ENCODE measurements at regions not wholly inside any gene's neighbourhood (a gene's known extent, or its start where the extent isn't known, plus 50 kb on each side); places are given as distances from the start of the nearest gene placed in this dataset.
"Not testable (repeated sequence)": the region's sequence is repeated elsewhere in the genome, so short reads cannot be mapped to it uniquely, and the experiment has no call there.

DNA sequence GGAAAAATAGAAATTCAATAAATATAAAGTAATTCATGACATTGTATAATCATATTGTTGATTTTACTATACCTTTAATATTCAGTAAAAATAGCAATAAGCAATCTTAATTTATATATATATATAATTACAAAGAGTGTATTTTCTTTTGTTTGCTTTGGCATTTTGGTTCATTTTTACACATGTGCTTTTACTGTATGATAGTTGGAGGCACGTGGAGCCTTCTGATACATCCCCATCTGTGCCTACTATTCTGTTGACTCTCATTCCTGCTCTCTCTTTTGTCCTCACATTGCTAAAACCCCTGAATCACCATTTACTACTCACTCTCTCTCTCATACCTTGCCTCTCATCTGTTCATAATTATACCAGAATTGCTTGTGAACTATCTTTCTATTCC, 106.4 kb upstream of the NDST4 start:
- DNase-seq (ENCODE audit: low read depth), result no peak

DNA sequence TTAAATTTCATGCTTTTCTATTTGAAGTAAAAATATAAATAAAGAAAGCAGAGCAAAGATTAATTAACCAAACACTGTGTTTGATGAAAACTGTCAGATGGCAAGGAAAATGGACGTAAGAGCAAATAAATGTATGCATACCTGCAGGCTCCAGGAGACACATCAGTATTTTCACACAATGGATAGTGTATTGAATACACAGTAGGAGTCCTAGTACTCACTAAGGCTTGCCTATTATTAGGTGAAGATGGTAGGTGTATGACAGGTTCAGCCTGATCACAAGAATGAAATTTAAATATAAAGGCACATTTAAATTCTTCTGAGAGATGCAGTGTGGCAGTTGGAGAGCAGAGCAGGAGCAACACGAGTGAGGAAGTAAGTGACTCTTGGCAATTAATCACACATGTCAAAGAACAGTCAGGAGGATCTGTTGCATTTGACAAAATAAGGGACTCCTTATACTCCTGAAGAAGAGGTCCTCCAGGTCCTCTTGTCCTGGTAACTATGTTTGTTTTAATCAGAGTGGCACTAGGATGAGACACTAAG, 106.0 kb upstream of the NDST4 start:
- DNase-seq (ENCODE audit: low read depth), result no peak

DNA sequence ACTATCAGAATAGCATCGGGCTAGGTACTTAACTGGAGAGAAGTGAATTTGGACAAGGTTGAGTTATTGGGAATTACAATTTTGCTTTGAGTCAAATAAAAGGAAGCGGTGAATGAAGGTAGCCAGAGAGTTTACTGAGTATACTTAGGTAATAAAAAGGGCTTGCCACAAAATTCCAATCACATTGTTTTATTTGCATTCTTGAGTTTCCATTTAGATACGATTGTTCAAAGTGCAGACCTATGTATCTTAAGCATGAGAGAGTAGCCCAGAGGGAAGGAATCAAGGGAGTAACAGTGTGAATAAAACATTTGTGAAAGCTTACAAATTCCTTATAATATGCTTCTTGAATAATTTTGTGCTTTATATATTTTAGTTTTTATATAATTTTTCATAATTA, 102.5 kb upstream of the NDST4 start:
- DNase-seq (ENCODE audit: low read depth), result no peak

DNA sequence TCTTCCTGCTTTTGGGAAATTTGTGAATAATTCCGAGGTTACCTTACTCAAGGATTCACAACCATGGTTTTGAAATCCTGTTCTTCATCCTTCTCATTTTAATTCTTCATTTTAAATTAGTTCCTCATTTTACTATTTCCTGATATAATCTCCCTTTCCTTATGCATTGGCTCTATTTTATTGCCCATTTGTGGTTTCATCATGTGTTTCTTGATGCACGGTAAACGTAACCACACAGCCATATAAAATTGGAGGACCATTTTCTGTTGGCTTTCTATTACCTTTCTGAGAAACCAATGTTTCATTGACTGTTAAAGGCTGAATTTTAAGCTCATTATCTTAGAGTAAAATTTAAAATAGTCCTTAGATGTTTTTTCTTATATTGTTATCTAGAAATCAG, 100.3 kb upstream of the NDST4 start:
- DNase-seq (ENCODE audit: low read depth), result no peak

DNA sequence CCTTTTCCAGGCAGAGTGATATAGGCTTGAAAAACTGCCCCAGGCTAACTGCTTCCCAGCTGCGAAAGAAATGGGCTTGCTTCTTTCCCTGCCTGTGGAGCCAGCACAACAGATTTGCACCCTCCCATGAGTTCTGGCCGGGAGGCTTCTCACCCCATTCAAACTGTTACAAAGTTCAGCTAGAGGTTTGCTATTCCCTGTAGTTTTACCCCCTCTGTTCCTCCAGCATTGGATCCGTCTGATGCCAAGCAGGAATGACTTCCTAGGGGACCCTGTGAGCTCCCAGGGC, 87.6 kb upstream of the NDST4 start:
- DNase-seq (ENCODE audit: low read depth), result no peak

DNA sequence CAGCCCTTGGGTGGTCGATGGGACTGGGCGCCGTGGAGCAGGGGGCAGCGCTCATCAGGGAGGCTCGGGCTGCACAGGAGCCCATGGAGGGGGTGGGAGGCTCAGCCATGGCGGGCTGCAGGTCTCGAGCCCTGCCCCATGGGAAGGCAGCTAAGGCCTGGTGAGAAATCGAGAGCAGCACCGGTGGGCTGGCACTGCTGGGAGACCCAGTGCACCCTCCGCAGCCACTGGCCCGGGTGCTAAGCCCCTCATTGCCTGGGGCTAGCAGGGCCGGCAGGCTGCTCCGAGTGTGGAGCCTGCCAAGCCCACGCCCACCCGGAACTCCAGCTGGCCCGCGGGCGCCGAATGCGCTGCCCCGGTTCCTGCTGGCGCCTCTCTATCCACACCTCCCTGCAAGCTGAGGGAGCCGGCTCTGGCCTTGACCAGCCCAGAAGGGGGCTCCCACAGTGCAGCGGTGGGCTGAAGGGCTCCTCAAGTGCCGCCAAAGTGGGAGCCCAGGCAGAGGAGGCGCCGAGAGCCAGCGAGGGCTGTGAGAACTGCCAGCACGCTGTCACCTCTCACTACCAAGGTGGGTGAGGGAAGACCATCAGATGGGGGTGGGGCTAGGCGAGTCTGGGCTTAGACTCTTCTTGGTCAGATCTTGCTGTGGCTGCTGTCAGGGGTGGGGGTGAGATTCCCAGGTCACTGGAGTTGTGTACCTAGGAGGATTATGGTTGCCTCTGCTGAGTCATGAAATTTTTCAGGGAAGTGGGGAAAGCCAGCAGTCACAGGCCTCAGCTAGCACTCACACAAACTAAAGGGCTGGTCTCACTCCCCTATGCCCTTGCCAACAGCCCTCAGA, 87.0 kb upstream of the NDST4 start:
- DNase-seq (ENCODE audit: low read depth), result not testable (repeated sequence)

DNA sequence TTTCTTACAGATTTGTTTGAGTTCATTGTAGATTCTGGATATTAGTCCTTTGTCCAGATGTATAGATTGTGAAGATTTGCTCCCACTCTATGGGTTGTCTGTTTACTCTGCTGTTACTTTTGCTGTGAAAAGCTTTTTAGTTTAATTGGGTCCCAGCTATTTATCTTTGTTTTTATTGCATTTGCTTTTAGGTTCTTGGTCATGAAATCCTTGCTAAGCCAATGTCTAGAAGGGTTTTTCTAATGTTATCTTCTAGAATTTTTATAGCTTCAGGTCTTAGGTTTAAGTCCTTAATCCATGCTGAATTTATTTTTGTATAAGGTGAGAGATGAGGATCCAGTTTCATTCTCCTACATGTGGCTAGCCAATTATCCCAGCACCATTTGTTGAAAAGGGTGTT, 81.2 kb upstream of the NDST4 start:
- DNase-seq (ENCODE audit: low read depth), result not testable (repeated sequence)

DNA sequence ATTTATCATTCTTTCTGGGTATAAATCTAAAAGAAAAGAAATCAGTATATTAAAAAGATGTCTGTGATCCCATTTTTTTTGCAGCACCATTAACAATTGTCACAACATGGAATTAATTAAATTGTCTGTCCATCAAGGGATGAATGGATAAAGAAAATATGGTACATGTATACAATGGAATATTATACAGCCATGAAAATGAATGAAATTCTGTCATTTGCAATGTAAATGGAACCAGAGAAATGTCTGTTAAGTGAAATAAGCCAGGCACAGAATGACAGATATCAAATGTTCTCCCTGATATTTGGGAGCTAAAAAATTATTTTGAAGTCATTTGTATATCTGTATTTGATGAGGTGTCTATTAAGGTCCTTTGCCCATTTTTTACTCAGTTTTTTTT, 77.1 kb upstream of the NDST4 start:
- no peak for DNase-seq (ENCODE audit: low read depth)

DNA sequence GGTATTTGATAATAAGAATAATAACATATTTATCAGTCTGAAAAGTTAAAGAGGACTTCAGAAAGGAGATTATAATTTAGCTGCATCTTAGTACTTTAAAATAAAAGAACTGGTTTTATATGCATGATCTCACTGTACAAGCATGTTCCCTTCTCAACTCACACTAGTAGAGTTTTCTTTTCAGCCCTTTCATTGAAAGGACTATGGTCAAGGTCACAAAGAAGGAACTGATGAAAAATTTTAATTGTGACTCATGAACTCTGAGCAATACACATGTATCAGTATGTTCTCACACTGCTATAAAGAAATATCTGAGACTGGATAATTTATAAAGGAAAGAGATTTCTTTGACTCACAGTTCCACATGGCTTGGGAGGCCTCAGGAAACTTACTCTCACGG, 73.7 kb upstream of the NDST4 start:
- DNase-seq (ENCODE audit: low read depth), result no peak

DNA sequence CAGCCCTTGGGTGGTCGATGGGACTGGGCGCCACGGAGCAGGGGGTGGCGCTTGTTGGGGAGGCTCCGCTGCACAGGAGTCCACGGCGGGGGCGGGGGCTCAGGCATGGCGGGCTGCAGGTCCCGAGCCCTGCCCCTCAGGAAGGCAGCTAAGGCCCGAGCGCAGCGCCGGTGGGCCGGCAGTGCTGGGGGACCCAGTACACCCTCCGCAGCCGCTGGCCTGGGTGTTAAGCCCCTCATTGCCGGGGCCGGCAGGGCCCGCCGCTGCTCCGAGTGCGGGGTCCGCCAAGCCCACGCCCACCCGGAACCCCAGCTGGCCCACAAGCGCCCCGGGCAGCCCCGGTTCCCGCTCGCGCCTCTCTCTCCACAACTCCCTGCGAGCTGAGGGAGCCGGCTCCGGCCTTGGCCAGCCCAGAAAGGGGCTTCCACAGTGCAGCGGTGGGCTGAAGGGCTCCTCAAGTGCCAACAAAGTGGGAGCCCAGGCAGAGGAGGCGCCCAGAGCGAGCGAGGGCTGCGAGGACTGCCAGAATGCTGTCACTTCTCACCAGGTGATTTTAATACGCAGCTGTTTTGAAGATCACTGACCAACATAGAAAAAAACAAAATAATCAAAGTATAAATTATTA, 66.1 kb upstream of the NDST4 start:
- not testable (repeated sequence) for DNase-seq (ENCODE audit: low read depth)

DNA sequence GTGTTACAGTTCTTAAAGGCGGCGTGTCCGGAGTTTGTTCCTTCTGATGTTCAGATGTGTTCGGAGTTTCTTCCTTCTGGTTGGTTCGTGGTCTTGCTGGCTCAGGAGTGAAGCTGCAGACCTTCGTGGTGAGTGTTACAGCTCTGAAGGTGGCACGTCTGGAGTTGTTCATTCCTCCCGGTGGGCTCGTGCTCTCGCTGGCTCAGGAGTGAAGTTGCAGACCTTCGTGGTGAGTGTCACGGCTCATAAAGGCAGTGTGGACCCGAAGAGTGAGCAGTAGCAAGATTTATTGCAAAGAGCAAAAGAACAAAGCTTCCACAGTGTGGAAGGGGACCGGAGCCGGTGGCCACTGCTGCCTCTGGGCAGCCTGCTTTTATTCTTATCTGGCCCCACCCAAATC, 65.3 kb upstream of the NDST4 start:
- not testable (repeated sequence) for DNase-seq (ENCODE audit: low read depth)

DNA sequence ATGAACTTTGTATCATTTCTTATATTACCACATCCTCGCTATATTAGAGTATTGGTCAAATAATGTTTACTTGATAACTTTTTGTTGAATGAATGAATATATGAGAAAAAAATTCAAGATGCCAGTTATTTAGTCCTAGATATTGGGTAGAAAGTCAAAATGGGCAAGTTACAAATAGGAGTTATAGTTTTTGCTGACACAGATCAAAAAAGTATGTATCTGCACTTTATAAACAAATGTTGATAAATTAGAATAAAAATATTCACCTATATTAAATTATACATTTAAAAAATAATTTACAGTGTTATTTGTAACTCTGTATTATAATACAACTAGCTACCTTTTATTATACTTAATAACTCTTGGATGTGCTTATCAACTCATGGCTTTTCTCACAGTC, 57.8 kb upstream of the NDST4 start:
- DNase-seq (ENCODE audit: low read depth), result no peak

DNA sequence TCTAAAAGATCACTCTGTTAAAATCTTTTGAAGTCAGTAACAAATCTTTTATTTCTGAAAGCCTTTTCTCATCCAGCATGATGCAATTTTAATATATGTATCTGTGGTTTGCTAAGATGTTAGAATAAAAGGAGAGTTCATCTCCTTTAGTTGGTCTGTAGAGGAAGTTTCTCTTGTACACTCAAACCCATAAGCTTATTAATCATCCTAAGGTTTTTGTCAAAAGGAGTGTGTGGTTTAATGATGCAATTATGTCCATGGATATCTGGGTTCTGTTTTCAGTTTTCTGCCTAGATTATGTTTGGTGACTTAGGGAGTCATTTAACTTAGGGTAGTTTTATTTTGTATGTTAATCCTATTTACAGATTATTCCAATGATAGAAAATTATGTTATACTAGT, 52.1 kb upstream of the NDST4 start:
- no peak for DNase-seq (ENCODE audit: low read depth)
